ENCODE measurements at regions not wholly inside any gene's neighbourhood (a gene's known extent, or its start where the extent isn't known, plus 50 kb on each side); places are given as distances from the start of the nearest gene placed in this dataset.

- H3K4me3 ChIP-seq: no peak overlapping the region
- H3K27ac ChIP-seq: no peak overlapping the region
- intact Hi-C loops (cut with DNase I): no loop called here
- no peaks in the 10 kb centered on the region for H3K27me3 ChIP-seq
- 64 to 75% methylated on average over 4 of the region's 4 CpGs for WGBS, 2 donors
- peaks cover 0 to 2% (median 0%) of the 10 kb centered on the region in 3 donors for H3K9me3 ChIP-seq
- DNase-seq: no peak
- no peaks in the 10 kb centered on the region for H3K4me1 ChIP-seq
- ATAC-seq: no peak
- no peak for TF ChIP-seq CTCF (IDR thresholded peaks at IDR 0.05)
- TF ChIP-seq POLR2A (IDR thresholded peaks at IDR 0.05): no peak
- H3K36me3 ChIP-seq (replicated peaks in 1 of 2; ENCODE audit: insufficient read depth in 1 of 2, low read depth in 2 of 2): no peaks in the 10 kb centered on the region
Observed at GRCh38 chr2:129575880-129576279, 403.6 kb upstream of the RAB6C start.

GRCh38 chr2:129580001-129580400 is 399.5 kb upstream of the RAB6C start:
- H3K27me3 ChIP-seq: no peaks in the 10 kb centered on the region
- TF ChIP-seq CTCF (IDR thresholded peaks at IDR 0.05): no peak
- TF ChIP-seq POLR2A (IDR thresholded peaks at IDR 0.05): no peak
- no peaks in the 10 kb centered on the region for H3K36me3 ChIP-seq (replicated peaks in 1 of 2; ENCODE audit: insufficient read depth in 1 of 2, low read depth in 2 of 2)
- no peak overlapping the region for H3K4me3 ChIP-seq
- no peaks in the 10 kb centered on the region for H3K9me3 ChIP-seq
- 84 to 88% methylated on average over 1 of the region's 1 CpG for WGBS, 2 donors
- no peak overlapping the region for H3K27ac ChIP-seq
- no peaks in the 10 kb centered on the region for H3K4me1 ChIP-seq
- DNase-seq (no peak), ATAC-seq (no peak)
- intact Hi-C loops (cut with DNase I): no loop called here

GRCh38 chr2:129585760-129586159 is 393.7 kb upstream of the RAB6C start:
- ATAC-seq (no peak), DNase-seq (no peak)
- H3K36me3 ChIP-seq (replicated peaks in 1 of 2; ENCODE audit: insufficient read depth in 1 of 2, low read depth in 2 of 2): no peaks in the 10 kb centered on the region
- intact Hi-C loops (cut with DNase I): no loop called here
- H3K4me3 ChIP-seq: no peak overlapping the region
- no peak for TF ChIP-seq CTCF (IDR thresholded peaks at IDR 0.05)
- no peak for TF ChIP-seq POLR2A (IDR thresholded peaks at IDR 0.05)
- no peaks in the 10 kb centered on the region for H3K27me3 ChIP-seq
- H3K9me3 ChIP-seq: no peaks in the 10 kb centered on the region
- no peaks in the 10 kb centered on the region for H3K4me1 ChIP-seq
- no peak overlapping the region for H3K27ac ChIP-seq

- no peak overlapping the region for H3K27ac ChIP-seq
- intact Hi-C loops (cut with DNase I): no loop called here
- TF ChIP-seq CTCF (IDR thresholded peaks at IDR 0.05) (peak in 1 of 7 experiments; percentile 9), POLR2A (IDR thresholded peaks at IDR 0.05) (no peak)
- H3K4me3 ChIP-seq: no peak overlapping the region
- ATAC-seq: no peak
- no peaks in the 10 kb centered on the region for H3K4me1 ChIP-seq
- DNase-seq: peak in 1 of 4 donors; percentile 4
- WGBS, 2 donors: 51 to 70% methylated on average over 26 to 51 of the region's 51 CpGs
- no peaks in the 10 kb centered on the region for H3K27me3 ChIP-seq
- no peaks in the 10 kb centered on the region for H3K36me3 ChIP-seq (replicated peaks in 1 of 2; ENCODE audit: insufficient read depth in 1 of 2, low read depth in 2 of 2)
- no peaks in the 10 kb centered on the region for H3K9me3 ChIP-seq
Observed at GRCh38 chr2:129587426-129588064, 391.9 kb upstream of the RAB6C start.

- no peaks in the 10 kb centered on the region for H3K27me3 ChIP-seq
- TF ChIP-seq CTCF (IDR thresholded peaks at IDR 0.05): no peak
- TF ChIP-seq POLR2A (IDR thresholded peaks at IDR 0.05): no peak
- H3K4me1 ChIP-seq: no peaks in the 10 kb centered on the region
- no peak for DNase-seq
- H3K9me3 ChIP-seq: no peaks in the 10 kb centered on the region
- H3K27ac ChIP-seq: no peak overlapping the region
- ATAC-seq: no peak
- intact Hi-C loops (cut with DNase I): no loop called here
- WGBS, 2 donors: 67 to 75% methylated on average over 5 of the region's 5 CpGs
- H3K4me3 ChIP-seq: no peak overlapping the region
- H3K36me3 ChIP-seq (replicated peaks in 1 of 2; ENCODE audit: insufficient read depth in 1 of 2, low read depth in 2 of 2): no peaks in the 10 kb centered on the region
Observed at GRCh38 chr2:129604560-129604959, 374.9 kb upstream of the RAB6C start.
